Retinal pigment epithelial cell (primary cell): ENCODE measurements at regions not wholly inside any gene's neighbourhood (a gene's known extent, or its start where the extent isn't known, plus 50 kb on each side); places are given as distances from the start of the nearest gene placed in this dataset.
"Not testable (repeated sequence)": the region's sequence is repeated elsewhere in the genome, so short reads cannot be mapped to it uniquely, and the experiment has no call there.

Experiments used
- DNase-seq: peaks from one replicate; pipeline ENCODE4 v3.0.0-alpha.2; 2010; ENCODE audit warnings: low read depth
- H3K4me3 ChIP-seq: 2 replicates; pipeline ENCODE4 v1.5.1; 2011; ENCODE audit warnings: mild to moderate bottlenecking, low read length, control low read depth, moderate library complexity
- CTCF ChIP-seq: conservative IDR thresholded peaks from 2 replicates; pipeline ENCODE4 v1.5.1; 2011; ENCODE audit warnings: low read depth, low read length, control low read depth, inconsistent platforms

DNA sequence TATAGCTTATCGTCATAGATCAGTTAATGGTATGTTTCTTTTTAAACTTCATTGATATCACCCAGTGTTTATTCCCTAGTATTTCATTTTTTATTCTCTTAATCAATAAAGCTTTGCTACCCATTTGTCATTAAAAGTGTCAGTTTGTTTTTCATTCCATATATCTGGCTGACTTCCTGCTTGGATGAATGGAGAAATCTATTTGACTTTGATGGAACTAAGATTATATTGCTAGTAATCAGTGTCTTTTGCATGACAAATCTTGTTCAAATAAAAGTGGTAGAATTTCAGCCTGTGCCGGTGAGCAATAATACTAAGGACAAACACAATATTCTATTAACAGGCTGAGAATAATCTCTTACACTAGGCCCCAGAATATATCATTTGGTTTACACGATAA, 203.3 kb downstream of the SEC23IP start:
- no peak for DNase-seq
- no peak overlapping the region for H3K4me3 ChIP-seq
- TF ChIP-seq CTCF, result no peak

- DNase-seq, result no peak
- TF ChIP-seq CTCF, result no peak
- no peak overlapping the region for H3K4me3 ChIP-seq
Observed at GRCh38 chr10:120097766-120098165, 205.2 kb downstream of the SEC23IP start.

GRCh38 chr10:120098232-120098930, 205.9 kb downstream of the SEC23IP start:
- no peak overlapping the region for H3K4me3 ChIP-seq
- no peak for TF ChIP-seq CTCF
- DNase-seq, result no peak

GRCh38 chr10:120103738-120104560, 211.4 kb downstream of the SEC23IP start:
- no peak for DNase-seq
- TF ChIP-seq CTCF, result no peak
- H3K4me3 ChIP-seq, result no peak overlapping the region

- no peak for TF ChIP-seq CTCF
- H3K4me3 ChIP-seq, result no peak overlapping the region
- no peak for DNase-seq
Observed at GRCh38 chr10:120105001-120105400, 212.5 kb downstream of the SEC23IP start.

GRCh38 chr10:120105492-120105891, 213.0 kb downstream of the SEC23IP start:
- H3K4me3 ChIP-seq, result no peak overlapping the region
- no peak for DNase-seq
- TF ChIP-seq CTCF, result no peak

DNA sequence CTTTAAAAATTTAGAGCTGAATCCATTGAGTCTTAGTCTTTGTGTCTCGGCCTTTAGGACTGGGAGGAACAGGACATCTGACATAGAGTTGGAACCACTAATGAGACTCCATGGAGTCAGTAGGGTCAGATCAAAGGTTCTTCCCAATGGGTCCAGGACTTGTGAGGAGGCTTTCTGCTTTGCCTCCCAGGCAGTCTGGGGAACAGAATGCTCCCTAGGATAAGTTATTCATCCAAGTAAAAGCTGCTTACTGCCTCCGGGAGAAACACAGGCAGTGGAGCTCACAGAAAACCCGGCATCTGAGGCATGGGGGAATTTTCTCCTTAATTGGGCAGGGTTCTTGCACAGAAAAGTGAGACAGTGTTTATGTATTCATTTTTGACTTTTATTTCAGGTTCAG, 216.4 kb downstream of the SEC23IP start:
- TF ChIP-seq CTCF, result no peak
- DNase-seq, result no peak
- no peak overlapping the region for H3K4me3 ChIP-seq

DNA sequence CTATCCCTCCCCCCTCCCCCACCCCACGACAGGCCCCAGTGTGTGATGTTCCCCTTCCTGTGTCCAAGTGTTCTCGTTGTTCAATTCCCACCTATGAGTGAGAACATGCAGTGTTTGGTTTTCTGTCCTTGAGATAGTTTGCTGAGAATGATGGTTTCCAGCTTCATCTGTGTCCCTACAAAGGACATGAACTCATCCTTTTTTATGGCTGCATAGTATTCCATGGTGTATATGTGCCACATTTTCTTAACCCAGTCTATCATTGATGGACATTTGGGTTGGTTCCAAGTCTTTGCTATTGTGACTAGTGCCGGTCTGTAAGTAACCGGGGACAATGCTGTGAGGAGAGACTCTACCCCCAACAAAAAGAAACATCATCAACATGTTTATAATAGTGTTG, 217.2 kb downstream of the SEC23IP start:
- not testable (repeated sequence) for H3K4me3 ChIP-seq, DNase-seq
